Esophagus squamous epithelium (tissue), 5 donors: ENCODE measurements at regions not wholly inside any gene's neighbourhood (a gene's known extent, or its start where the extent isn't known, plus 50 kb on each side); places are given as distances from the start of the nearest gene placed in this dataset.

Experiments used
- DNase-seq: peaks from one replicate; lab custom pipeline; 2025; lab: John Stamatoyannopoulos, UW
- H3K27ac ChIP-seq, 4 donors: fragments of 200-600 bp; sonication (generic); one replicate each; pipeline ENCODE4 v1.5.1; 2016 to 2019; ENCODE audit warnings: mild to moderate bottlenecking in 1 of 4
- H3K27me3 ChIP-seq, 4 donors: fragments of 200-600 bp; sonication (generic); 1 replicate in 3 of 4; 2 replicates in 1 of 4; pipeline versions ENCODE4 v1.5.1 to v1.6.0; 2017 to 2021; ENCODE audit warnings: antibody characterized with exemption in 1 of 4
- H3K36me3 ChIP-seq, 3 donors: fragments of 200-600 bp; sonication (generic); one replicate each; pipeline ENCODE4 v1.5.1; 2016 to 2019
- H3K4me1 ChIP-seq, 3 donors: fragments of 200-600 bp; sonication (generic); one replicate each; pipeline ENCODE4 v1.5.1; 2017 to 2019
- H3K4me3 ChIP-seq, 4 donors: fragments of 200-600 bp; sonication (generic); 1 replicate in 3 of 4; 2 replicates in 1 of 4; pipeline ENCODE4 v1.5.1; 2016 to 2019; ENCODE audit warnings: mild to moderate bottlenecking in 2 of 4, moderate library complexity in 1 of 4
- H3K9me3 ChIP-seq, 3 donors: fragments of 200-600 bp; sonication (generic); one replicate each; pipeline ENCODE4 v1.5.1; 2016 to 2019
- CTCF ChIP-seq, 6 experiments: fragments of 450-650 bp in 4 of 6; fragments of 200-600 bp in 2 of 6; sonication (generic) in 2 of 6; IDR thresholded peaks; one replicate each; pipeline ENCODE4 v1.5.1; 2016 to 2019; ENCODE audit warnings: antibody characterized with exemption in 6 of 6, mild to moderate bottlenecking in 4 of 6, moderate library complexity in 4 of 6
- POLR2A ChIP-seq, 4 donors: fragments of 450-650 bp; IDR thresholded peaks; one replicate each; pipeline ENCODE4 v1.6.1; 2017; ENCODE audit warnings: antibody characterized with exemption in 4 of 4, mild to moderate bottlenecking in 4 of 4, moderate library complexity in 3 of 4
- WGBS, 2 donors: methylation state at CpG; one replicate each; pipeline ENCODE4 v1.1.5; 2018; 5-methylcytosine and 5-hydroxymethylcytosine counted together
- intact Hi-C: fragments of 100-400 bp; cut with DNase I; formaldehyde crosslinking; loops from one replicate; pipeline ENCODE4 v1.15.0; 2022
- donor health status: DM: yes; HTN: yes; CAD: no.

- TF ChIP-seq CTCF (IDR thresholded peaks at IDR 0.05) (no peak), POLR2A (IDR thresholded peaks at IDR 0.05) (no peak)
- no peak overlapping the region for H3K27ac ChIP-seq
- no peaks in the 10 kb centered on the region for H3K27me3 ChIP-seq
- DNase-seq, result no peak
- intact Hi-C loops, result no loop called here
- H3K4me3 ChIP-seq, result no peak overlapping the region
- no peaks in the 10 kb centered on the region for H3K36me3 ChIP-seq
- no peaks in the 10 kb centered on the region for H3K4me1 ChIP-seq
- no peaks in the 10 kb centered on the region for H3K9me3 ChIP-seq
Observed at GRCh38 chr4:65918872-65919271, 248.6 kb upstream of the EPHA5 start.

- H3K36me3 ChIP-seq, result no peaks in the 10 kb centered on the region
- H3K4me3 ChIP-seq, result no peak overlapping the region
- intact Hi-C loops, result no loop called here
- H3K4me1 ChIP-seq, result no peaks in the 10 kb centered on the region
- WGBS, 2 donors, result 0 to 5% methylated on average over 1 of the region's 1 CpG
- H3K27me3 ChIP-seq, result no peaks in the 10 kb centered on the region
- no peak overlapping the region for H3K27ac ChIP-seq
- no peak for DNase-seq
- no peak for TF ChIP-seq CTCF (IDR thresholded peaks at IDR 0.05)
- H3K9me3 ChIP-seq, result no peaks in the 10 kb centered on the region
Observed at GRCh38 chr4:65918212-65918611, 247.9 kb upstream of the EPHA5 start.

GRCh38 chr4:65917486-65917885 is 247.2 kb upstream of the EPHA5 start:
- Histone ChIP-seq H3K27me3 (no peaks in the 10 kb centered on the region), H3K4me3 (no peak overlapping the region), H3K27ac (no peak overlapping the region), H3K36me3 (no peaks in the 10 kb centered on the region), H3K4me1 (no peaks in the 10 kb centered on the region), H3K9me3 (no peaks in the 10 kb centered on the region)
- intact Hi-C loops, result no loop called here
- TF ChIP-seq POLR2A (IDR thresholded peaks at IDR 0.05), result no peak
- TF ChIP-seq CTCF (IDR thresholded peaks at IDR 0.05), result no peak
- no peak for DNase-seq
- 38 to 50% methylated on average over 2 of the region's 2 CpGs for WGBS, 2 donors

GRCh38 chr4:65911720-65912119 is 241.4 kb upstream of the EPHA5 start:
- no peak for DNase-seq
- no peak overlapping the region for H3K27ac ChIP-seq
- no peaks in the 10 kb centered on the region for H3K9me3 ChIP-seq
- H3K36me3 ChIP-seq, result no peaks in the 10 kb centered on the region
- H3K27me3 ChIP-seq, result no peaks in the 10 kb centered on the region
- H3K4me3 ChIP-seq, result no peak overlapping the region
- WGBS, 2 donors, result 0 to 36% methylated on average over 1 of the region's 1 CpG
- no peaks in the 10 kb centered on the region for H3K4me1 ChIP-seq
- intact Hi-C loops, result no loop called here
- TF ChIP-seq CTCF (IDR thresholded peaks at IDR 0.05) (no peak), POLR2A (IDR thresholded peaks at IDR 0.05) (no peak)

- Histone ChIP-seq H3K27ac (no peak overlapping the region), H3K4me1 (no peaks in the 10 kb centered on the region), H3K36me3 (no peaks in the 10 kb centered on the region), H3K4me3 (no peak overlapping the region), H3K27me3 (no peaks in the 10 kb centered on the region), H3K9me3 (no peaks in the 10 kb centered on the region)
- intact Hi-C loops, result no loop called here
- 38 to 49% methylated on average over 6 of the region's 6 CpGs for WGBS, 2 donors
- no peak for DNase-seq
- no peak for TF ChIP-seq POLR2A (IDR thresholded peaks at IDR 0.05)
- TF ChIP-seq CTCF (IDR thresholded peaks at IDR 0.05), result no peak
Observed at GRCh38 chr4:65893957-65894755, 223.9 kb upstream of the EPHA5 start.
